Upper lobe of left lung (tissue), 6 donors: ENCODE measurements at regions not wholly inside any gene's neighbourhood (a gene's known extent, or its start where the extent isn't known, plus 50 kb on each side); places are given as distances from the start of the nearest gene placed in this dataset.

Source experiments
- ATAC-seq, 2 donors: fragments of 200-7000 bp; cut with Tn5 transposase; one replicate each; pipeline ENCODE4 v1.9.1; 2022; ENCODE audit warnings: mild to moderate bottlenecking in 2 of 2, moderate library complexity in 2 of 2; ENCODE audit not compliant: low FRiP score in 2 of 2
- DNase-seq, 2 donors: peaks; one replicate each; pipeline ENCODE4 v3.0.0-alpha.2; 2019 to 2020
- H3K27ac ChIP-seq, 4 donors: fragments of 200-600 bp; sonication (generic); one replicate each; pipeline ENCODE4 v1.5.1; 2016 to 2019
- H3K27me3 ChIP-seq, 4 donors: fragments of 200-600 bp; sonication (generic); one replicate each; pipeline ENCODE4 v1.5.1; 2017 to 2019
- H3K36me3 ChIP-seq, 4 donors: fragments of 200-600 bp; sonication (generic); one replicate each; pipeline ENCODE4 v1.5.1; 2016 to 2019
- H3K4me1 ChIP-seq, 4 donors: fragments of 200-600 bp; sonication (generic); one replicate each; pipeline ENCODE4 v1.5.1; 2018 to 2019
- H3K4me3 ChIP-seq, 4 donors: fragments of 200-600 bp; sonication (generic); one replicate each; pipeline ENCODE4 v1.5.1; 2017 to 2019; ENCODE audit warnings: mild to moderate bottlenecking in 2 of 4, moderate library complexity in 1 of 4
- H3K9me3 ChIP-seq, 4 donors: fragments of 200-600 bp; sonication (generic); one replicate each; pipeline ENCODE4 v1.5.1; 2018 to 2019
- EP300 ChIP-seq, 4 donors: sonication (generic); formaldehyde crosslinking; IDR thresholded peaks; one replicate each; pipeline ENCODE4 v1.5.1; 2017; ENCODE audit warnings: antibody characterized with exemption in 4 of 4, control low read depth in 2 of 4
- POLR2A ChIP-seq, 4 donors: fragments of 450-650 bp; IDR thresholded peaks; one replicate each; pipeline ENCODE4 v1.5.1; 2016 to 2017; ENCODE audit warnings: antibody characterized with exemption in 4 of 4, mild to moderate bottlenecking in 2 of 4
- POLR2AphosphoS5 ChIP-seq, 2 donors: sonication (generic); formaldehyde crosslinking; IDR thresholded peaks; one replicate each; pipeline ENCODE4 v1.5.1; 2017; ENCODE audit warnings: antibody characterized with exemption in 2 of 2
- WGBS, 2 donors: methylation state at CpG; one replicate each; pipeline ENCODE4 v1.1.5; 2017 to 2018; 5-methylcytosine and 5-hydroxymethylcytosine counted together
- TF ChIP-seq, protein P1 (sequence below), 6 experiments: fragments of 450-650 bp in 4 of 6; fragments of 200-600 bp in 2 of 6; sonication (generic) in 2 of 6; IDR thresholded peaks; one replicate each; pipeline ENCODE4 v1.5.1; 2016 to 2019; ENCODE audit warnings: antibody characterized with exemption in 6 of 6
- donor health status: DM: no; HTN: no; CAD: no; lungs with moderate emphysema.
- donor health status: DM: no; HTN: yes; CAD: no; lungs with severe emphysema.

DNA sequence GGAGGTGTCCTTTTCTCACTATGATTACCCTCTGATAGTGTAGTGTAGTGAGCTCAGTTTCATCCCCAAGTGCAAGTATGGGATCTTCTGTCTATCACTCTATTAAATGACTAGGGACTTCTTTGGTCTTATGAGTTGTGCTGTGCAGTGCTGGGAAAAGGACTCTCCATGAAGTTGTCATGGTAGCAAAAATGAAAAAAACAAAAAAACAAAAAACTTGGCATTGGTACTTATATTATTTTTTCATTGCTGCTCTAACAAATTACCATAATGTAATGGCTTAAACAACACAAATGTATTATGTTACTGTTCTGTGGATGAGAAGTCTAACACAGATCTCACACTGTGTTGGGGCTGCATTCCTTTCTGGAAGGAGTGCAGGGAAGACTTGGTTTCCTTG, 393.1 kb upstream of the NOVA1 start:
- ATAC-seq (no peak), DNase-seq (no peak)
- no peak overlapping the region for H3K27ac ChIP-seq
- TF ChIP-seq, protein P1, sequence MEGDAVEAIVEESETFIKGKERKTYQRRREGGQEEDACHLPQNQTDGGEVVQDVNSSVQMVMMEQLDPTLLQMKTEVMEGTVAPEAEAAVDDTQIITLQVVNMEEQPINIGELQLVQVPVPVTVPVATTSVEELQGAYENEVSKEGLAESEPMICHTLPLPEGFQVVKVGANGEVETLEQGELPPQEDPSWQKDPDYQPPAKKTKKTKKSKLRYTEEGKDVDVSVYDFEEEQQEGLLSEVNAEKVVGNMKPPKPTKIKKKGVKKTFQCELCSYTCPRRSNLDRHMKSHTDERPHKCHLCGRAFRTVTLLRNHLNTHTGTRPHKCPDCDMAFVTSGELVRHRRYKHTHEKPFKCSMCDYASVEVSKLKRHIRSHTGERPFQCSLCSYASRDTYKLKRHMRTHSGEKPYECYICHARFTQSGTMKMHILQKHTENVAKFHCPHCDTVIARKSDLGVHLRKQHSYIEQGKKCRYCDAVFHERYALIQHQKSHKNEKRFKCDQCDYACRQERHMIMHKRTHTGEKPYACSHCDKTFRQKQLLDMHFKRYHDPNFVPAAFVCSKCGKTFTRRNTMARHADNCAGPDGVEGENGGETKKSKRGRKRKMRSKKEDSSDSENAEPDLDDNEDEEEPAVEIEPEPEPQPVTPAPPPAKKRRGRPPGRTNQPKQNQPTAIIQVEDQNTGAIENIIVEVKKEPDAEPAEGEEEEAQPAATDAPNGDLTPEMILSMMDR (IDR thresholded peaks at IDR 0.05), result no peak
- no peak for TF ChIP-seq POLR2A (IDR thresholded peaks at IDR 0.05)
- TF ChIP-seq EP300 (IDR thresholded peaks at IDR 0.05), result no peak
- TF ChIP-seq POLR2AphosphoS5 (IDR thresholded peaks at IDR 0.05), result no peak
- H3K9me3 ChIP-seq, result no peaks in the 10 kb centered on the region
- no peaks in the 10 kb centered on the region for H3K27me3 ChIP-seq
- H3K36me3 ChIP-seq, result no peaks in the 10 kb centered on the region
- no peak overlapping the region for H3K4me3 ChIP-seq
- no peaks in the 10 kb centered on the region for H3K4me1 ChIP-seq

DNA sequence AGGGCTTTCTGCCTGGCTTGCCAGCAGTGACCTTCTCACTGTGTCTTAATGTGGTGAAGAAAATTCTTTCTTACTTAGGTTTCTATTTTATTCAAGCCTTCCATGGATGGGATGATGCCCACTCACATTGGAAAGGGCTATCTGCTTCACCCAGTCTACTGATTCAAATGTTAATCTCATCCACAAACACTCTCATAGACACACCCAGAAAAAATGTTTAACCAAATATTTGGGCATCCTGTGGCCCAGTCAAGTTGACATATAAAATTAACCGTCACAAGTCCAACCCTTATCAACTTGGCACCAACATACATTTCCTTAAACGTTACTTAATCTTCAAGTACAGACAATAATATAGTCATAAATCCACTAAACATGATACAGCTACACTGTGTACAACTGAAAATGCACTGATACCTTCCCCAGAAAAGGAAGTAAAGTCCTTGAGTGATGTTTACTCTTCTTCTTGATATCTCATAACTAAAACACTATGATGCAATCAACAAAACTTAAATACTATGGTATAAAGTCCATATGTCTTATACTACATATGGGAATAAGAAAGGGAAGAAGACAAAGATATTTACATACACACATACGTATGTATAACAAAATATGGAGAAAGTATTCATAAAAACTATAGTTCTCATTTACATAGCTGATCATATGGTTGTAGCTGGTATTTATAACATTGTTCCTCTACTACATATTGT, 394.7 kb upstream of the NOVA1 start:
- Histone ChIP-seq H3K27ac (no peak overlapping the region), H3K27me3 (no peaks in the 10 kb centered on the region), H3K36me3 (no peaks in the 10 kb centered on the region), H3K4me1 (no peaks in the 10 kb centered on the region), H3K9me3 (no peaks in the 10 kb centered on the region), H3K4me3 (no peak overlapping the region)
- 35 to 52% methylated on average over 3 of the region's 3 CpGs for WGBS, 2 donors
- DNase-seq (no peak), ATAC-seq (no peak)
- no peak for TF ChIP-seq EP300 (IDR thresholded peaks at IDR 0.05)
- no peak for TF ChIP-seq POLR2A (IDR thresholded peaks at IDR 0.05)
- TF ChIP-seq POLR2AphosphoS5 (IDR thresholded peaks at IDR 0.05), result no peak
- TF ChIP-seq, protein P1 (IDR thresholded peaks at IDR 0.05), result no peak

DNA sequence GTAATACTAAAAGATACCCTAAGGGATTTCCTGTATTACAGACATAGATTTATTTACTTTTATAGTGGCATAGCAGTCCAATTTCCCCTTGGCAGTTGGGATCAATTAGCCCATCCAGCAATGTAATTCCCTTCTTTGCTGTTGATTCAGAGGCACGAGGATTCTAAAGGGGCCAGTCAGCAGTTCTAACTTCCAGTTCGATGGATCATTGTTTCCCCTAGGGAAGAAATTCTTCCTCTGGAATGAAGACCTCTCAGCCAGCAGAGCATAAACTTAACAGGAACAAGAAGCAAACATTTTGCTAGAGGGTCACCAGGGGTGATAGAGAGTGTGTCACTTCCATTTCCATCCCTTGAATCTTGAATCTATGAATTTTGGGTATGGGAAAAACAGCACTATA, 395.7 kb upstream of the NOVA1 start:
- no peaks in the 10 kb centered on the region for H3K36me3 ChIP-seq
- H3K4me3 ChIP-seq, result no peak overlapping the region
- no peaks in the 10 kb centered on the region for H3K9me3 ChIP-seq
- TF ChIP-seq POLR2AphosphoS5 (IDR thresholded peaks at IDR 0.05) (no peak), EP300 (IDR thresholded peaks at IDR 0.05) (no peak), POLR2A (IDR thresholded peaks at IDR 0.05) (no peak)
- TF ChIP-seq, protein P1 (IDR thresholded peaks at IDR 0.05), result no peak
- no peak for DNase-seq
- no peaks in the 10 kb centered on the region for H3K27me3 ChIP-seq
- ATAC-seq, result no peak
- no peaks in the 10 kb centered on the region for H3K4me1 ChIP-seq
- WGBS, 2 donors, result 36 to 61% methylated on average over 2 of the region's 2 CpGs
- H3K27ac ChIP-seq, result no peak overlapping the region

DNA sequence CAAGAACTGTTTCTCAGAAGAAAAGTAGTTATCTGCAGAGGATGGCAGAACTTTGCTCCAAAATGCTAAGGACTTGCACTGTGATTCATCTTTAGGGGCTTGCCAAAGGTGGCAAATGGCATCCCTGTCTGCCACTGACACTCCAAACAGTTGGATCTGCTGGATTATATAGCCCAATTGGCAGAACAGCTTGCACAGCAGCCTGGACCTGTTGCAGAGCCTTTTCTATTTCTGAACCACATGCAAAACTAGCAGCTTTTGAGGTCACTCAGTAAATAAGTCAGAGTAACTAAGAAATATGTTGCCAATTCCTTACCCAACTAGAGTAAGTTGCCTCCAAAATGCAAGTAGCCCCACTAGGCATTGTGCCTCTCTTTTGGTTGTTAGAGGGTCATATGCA, 397.5 kb upstream of the NOVA1 start:
- H3K27me3 ChIP-seq, result no peaks in the 10 kb centered on the region
- no peaks in the 10 kb centered on the region for H3K4me1 ChIP-seq
- H3K9me3 ChIP-seq, result no peaks in the 10 kb centered on the region
- no peaks in the 10 kb centered on the region for H3K36me3 ChIP-seq
- TF ChIP-seq EP300 (IDR thresholded peaks at IDR 0.05) (no peak), POLR2AphosphoS5 (IDR thresholded peaks at IDR 0.05) (no peak), POLR2A (IDR thresholded peaks at IDR 0.05) (no peak)
- TF ChIP-seq, protein P1 (IDR thresholded peaks at IDR 0.05), result no peak
- no peak for ATAC-seq
- DNase-seq, result no peak
- H3K27ac ChIP-seq, result no peak overlapping the region
- H3K4me3 ChIP-seq, result no peak overlapping the region

DNA sequence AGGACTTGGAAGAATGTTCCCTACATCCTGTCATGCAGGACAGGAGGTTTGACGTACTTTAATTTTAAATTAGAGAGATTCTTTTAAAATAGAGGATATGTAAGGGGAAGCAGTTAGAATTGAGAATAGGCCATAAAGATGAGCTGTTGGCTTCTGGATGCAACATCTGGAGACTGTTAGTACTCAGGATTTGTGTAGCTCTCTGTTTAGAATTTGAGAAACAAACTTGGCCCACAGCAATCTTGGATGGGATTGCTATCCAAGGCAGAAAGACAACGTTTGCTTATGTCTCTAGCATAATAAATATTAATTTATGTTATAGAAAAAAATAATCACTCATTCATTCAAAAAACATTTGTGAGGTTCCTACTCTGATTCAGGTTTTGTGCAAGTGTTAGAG, 398.4 kb upstream of the NOVA1 start:
- DNase-seq (no peak), ATAC-seq (no peak)
- no peak overlapping the region for H3K27ac ChIP-seq
- 50 to 61% methylated on average over 2 of the region's 2 CpGs for WGBS, 2 donors
- H3K27me3 ChIP-seq, result no peaks in the 10 kb centered on the region
- TF ChIP-seq, protein P1 (IDR thresholded peaks at IDR 0.05), result no peak
- TF ChIP-seq POLR2A (IDR thresholded peaks at IDR 0.05) (no peak), POLR2AphosphoS5 (IDR thresholded peaks at IDR 0.05) (no peak), EP300 (IDR thresholded peaks at IDR 0.05) (no peak)
- no peaks in the 10 kb centered on the region for H3K4me1 ChIP-seq
- H3K4me3 ChIP-seq, result no peak overlapping the region
- no peaks in the 10 kb centered on the region for H3K36me3 ChIP-seq
- no peaks in the 10 kb centered on the region for H3K9me3 ChIP-seq
